ENCODE measurements at regions not wholly inside any gene's neighbourhood (a gene's known extent, or its start where the extent isn't known, plus 50 kb on each side); places are given as distances from the start of the nearest gene placed in this dataset.
"Not testable (repeated sequence)": the region's sequence is repeated elsewhere in the genome, so short reads cannot be mapped to it uniquely, and the experiment has no call there.

DNA sequence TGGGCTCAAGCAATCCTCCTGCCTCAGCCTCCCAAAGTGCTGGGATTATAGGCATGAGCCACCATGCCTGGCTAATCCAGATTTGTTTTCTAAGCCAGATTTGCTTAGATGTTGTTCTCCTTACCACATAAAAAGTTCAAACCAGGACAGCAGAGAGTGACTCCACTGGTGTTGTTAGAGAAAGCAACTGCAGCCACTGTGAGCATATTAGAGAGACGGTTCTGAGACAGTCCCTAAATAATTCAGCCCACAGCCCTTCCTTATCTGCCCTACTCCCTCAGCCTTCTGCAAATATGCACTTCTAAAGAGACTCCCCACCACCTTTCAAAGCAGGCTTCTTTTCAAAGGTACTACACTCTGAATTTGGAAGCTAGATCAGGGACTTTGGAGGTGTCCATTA, 96.1 kb downstream of the DRD1 start:
- DNase-seq (ENCODE audit: low read depth in 1 of 2, low spot score in 1 of 2) = no peak

DNA sequence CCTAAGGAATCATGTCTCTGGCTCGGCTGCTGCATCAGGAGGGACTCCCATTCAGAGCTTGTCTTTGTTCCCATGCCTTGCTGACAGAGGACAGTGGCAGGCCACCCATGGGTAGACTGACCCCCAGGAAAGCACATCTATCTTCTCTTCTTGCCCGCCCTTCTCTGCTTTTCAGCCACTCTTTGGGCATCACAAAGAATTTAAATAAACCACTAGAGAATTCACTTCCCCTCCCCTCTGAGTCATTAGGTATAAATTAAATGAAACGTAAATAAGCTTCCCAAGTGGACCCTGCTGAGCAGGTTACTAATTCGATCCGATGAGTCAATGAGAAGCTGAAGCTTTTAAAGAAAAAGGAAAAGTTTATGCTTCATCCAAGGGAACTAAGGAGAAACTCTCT, 97.0 kb downstream of the DRD1 start:
- no peak for DNase-seq (ENCODE audit: low read depth in 1 of 2, low spot score in 1 of 2)

DNA sequence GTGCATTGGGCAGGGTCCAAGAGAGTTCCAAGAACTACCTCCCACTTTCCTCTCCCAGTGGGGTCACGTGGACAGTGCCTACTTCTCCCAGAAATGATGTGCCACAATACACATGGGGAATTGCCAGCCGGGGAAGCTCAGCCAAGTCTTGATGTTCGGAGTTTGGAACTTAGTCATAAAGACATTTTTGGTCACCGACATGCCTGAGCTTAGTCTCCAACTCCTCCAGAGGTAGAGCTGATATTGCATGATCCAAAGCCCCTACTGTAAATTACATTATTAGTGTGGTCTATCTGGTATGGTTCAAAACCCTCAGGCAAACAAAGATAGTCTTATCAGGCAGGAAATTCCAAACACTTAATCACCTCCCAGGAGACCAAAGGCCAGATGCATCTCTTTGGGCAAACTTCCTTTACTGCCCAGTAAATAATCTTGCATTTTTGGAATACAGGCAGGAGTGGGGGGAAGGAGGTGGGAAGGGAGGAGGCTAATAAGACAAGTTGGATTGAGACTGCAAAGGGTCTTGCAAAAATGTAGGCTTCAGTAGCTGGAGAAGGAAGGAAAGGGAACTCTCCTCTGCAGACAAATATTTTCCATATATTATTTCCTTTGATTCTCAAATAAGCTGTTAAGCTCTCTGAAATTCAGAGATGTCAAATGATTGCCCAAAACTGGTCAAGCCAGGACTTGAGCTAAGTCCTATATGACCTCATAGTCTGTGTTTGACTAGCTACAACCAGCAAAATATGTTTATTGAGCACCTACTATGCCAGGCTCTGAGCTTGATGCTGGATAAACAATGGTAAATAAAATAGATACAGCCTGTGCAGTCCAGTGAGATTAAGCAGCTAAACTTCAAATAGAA, 99.4 kb downstream of the DRD1 start:
- no peak for DNase-seq (ENCODE audit: low read depth in 1 of 2, low spot score in 1 of 2)

DNA sequence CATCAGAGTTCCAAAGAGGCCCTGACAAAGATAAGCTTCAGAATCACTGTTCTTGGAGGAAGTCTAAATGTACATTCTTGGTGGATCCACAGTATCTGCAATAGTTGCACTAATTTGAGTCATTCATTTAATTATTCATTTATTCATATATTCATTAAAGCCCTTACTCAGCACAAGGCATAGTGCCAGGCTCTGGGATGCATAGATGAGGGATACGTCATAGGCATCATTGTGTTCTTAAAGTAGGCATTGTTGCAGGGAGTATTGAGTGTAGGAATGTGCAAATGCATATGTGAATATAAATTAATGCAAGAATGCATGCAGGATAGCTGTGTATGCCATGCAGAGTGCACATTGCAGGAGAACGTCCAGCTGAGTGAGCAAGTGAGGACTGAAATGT, 100.7 kb downstream of the DRD1 start:
- DNase-seq (ENCODE audit: low read depth in 1 of 2, low spot score in 1 of 2) = no peak

DNA sequence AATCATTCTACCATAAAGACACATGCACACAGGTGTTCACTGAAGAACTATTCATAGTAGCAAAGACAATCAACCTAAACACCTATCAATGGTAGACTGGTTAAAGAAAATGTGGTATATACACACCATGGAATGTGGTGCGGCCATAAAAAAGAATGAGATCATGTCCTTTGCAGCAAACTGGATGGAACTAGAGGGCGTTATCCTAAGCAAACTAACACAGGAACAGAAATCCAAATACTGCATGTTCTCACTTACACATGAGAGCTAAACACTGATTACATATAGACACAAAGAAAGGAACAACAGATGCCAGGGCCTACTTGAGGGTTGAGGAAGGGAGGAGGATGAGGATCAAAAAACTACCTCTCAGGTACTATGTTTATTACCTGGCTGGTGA, 103.8 kb downstream of the DRD1 start:
- no peak for DNase-seq (ENCODE audit: low read depth in 1 of 2, low spot score in 1 of 2)

DNA sequence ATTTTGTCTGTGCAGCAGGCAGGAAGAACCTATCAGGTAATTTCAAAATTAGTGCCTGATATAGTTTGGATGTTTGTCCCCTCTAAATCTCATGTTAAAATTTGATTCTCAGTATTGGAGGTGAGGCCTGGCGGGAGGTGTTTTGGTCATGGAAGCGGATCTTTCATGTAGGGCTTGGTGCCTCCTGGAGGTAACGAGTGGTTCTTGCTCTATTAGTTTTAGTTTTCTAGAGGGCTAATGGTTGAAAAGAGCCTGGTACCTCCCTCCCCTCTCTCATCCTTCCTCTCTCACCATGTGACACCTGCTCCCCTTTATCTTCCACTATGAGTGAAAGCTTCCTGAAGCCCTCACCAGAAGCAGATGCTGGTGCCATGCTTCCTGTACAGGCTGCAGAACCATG, 106.3 kb downstream of the DRD1 start:
- no peak for DNase-seq (ENCODE audit: low read depth in 1 of 2, low spot score in 1 of 2)

DNA sequence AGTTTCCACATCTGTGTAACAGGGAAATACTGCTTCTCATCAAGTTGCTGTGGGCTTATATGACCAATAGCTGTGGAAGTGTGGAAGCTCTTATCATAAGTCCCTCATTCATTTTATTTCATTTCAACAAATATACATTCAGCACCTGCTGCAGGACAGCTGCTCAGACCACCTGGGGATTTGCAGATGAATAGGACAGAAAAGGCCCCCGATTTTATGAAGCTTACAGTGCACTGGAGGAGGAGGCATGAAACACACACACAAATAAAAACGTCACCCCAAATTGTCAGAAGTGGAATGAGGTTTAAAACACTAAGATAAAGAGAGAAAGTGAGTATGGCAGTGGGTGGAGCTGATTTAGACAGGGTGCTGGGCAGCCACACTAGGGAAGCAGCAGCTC, 107.2 kb downstream of the DRD1 start:
- DNase-seq (ENCODE audit: low read depth in 1 of 2, low spot score in 1 of 2) = no peak

DNA sequence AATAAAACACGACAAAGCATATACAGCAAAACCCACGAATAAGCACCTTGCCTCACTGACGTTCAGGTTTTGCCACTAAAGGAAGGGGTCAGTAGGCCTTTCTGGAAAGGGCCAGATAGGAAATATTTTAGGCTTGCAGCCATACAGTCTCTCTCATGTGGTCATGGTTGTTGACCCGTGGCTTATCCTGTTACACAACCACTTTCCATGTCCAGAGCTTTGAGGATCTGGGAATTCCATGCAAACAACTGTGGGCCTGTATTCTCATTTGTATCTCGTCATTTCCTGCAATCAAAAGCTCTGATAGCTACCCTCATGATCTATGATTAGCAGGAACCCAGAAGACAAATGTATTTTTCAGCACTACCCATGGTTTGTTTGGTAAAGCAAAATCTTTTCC, 108.3 kb downstream of the DRD1 start:
- DNase-seq (ENCODE audit: low read depth in 1 of 2, low spot score in 1 of 2) = no peak

DNA sequence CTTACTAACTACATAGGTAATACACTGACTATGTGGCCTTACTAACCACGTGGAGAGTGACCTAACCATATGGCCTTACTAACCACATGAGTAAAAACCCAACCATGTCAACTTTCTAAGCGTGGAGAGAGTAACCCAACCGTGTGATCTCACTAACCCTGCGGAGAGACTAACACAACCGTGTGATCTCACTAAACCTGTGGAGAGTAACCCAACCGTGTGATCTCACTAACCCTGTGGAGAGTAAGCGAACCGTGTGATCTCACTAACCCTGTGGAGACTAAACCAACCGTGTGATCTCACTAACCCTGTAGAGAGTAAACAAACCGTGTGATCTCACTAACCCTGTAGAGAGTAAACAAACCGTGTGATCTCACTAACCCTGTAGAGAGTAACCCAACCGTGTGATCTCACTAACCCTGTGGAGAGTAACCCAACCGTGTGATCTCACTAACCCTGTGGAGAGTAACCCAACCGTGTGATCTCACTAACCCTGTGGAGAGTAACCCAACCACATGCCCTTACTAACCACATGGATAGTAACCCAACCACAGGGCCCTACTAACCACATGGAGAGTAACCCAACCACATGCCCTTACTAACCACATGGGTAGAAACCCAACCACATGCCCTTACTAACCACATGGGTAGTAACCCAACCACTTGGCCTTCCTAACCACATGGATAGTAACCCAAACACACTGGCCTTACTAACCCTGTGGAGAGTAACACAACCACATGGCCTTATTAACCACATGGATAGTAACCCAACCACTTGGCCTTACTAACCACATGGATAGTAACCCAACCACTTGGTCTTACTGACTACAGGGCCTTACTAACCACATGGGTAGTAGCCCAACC, 112.6 kb downstream of the DRD1 start:
- DNase-seq (ENCODE audit: low read depth in 1 of 2, low spot score in 1 of 2) = not testable (repeated sequence)

DNA sequence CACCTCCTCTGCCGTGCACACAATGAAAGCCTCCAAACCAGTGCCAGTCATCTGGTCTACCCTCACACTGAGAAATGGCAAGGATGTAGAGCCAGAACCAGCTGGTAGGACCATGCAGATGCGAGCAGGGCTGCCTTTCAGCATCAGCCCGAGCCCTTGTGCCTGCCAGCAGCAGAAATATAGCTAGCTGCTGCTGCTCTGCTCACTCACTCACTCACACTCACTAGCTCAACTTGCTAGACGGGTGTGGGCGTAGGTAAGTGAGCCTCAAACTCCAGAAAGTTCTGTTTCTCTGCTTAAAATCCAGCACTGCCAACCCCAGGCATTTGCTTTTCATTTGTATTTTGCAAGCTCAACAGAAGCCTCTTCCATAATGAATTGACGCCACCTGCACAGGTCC, 114.0 kb downstream of the DRD1 start:
- no peak for DNase-seq (ENCODE audit: low read depth in 1 of 2, low spot score in 1 of 2)

DNA sequence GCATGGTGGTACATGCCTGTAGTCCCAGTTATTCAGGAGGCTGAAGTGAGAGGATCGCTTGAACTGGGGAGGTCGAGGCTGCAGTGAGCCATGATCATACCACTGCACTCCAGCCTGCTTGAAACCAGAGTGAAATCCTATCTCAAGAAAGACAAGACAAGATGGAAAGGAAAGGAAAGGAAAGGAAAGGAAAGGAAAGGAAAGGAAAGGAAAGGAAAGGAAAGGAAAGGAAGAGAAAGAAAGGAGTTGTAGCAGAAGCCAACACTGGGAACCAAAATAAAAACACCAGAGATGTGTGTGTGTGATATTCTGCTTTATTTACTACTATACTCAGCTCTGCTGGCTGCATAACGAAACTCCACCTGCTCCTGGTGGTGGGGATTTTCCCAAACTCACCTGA, 115.3 kb downstream of the DRD1 start:
- no peak for DNase-seq (ENCODE audit: low read depth in 1 of 2, low spot score in 1 of 2)

DNA sequence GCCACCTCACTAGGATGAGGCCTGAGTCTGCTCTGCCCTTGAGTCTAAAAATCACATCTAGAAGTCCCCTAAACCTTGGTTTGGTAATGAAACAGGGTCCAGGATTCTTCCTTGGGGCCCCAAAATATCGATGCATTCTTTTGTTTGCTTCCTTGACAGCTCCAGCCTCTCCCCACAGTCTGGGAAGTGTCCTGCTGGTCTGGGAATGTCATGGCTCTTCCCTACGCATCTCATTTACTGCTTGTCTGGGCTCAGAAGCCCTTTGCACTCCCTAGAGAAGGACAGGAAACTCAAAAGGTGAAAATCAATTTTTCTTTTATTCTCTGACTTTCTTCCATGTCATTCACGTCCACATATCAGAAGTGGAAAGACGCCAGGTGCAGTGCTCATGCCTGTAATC, 115.8 kb downstream of the DRD1 start:
- no peak for DNase-seq (ENCODE audit: low read depth in 1 of 2, low spot score in 1 of 2)

DNA sequence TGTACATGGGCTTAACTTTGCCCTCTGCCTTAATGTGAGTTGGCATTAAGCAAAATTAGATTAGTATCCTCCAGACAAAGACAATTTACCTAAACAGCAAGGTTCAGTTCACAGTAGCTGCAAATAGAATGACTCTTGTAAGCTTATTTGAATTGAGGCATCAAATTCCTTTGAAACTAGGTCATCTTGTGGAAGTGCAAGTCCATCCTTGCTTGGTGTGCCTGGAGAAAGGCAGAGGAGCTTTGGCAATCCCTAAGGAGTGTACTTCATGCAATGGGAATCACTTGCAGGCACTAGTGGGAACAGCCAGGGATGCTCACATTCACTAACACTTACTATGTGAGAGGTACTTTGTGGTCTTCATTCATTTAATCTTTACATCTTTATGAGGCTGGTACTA, 118.3 kb downstream of the DRD1 start:
- DNase-seq (ENCODE audit: low read depth in 1 of 2, low spot score in 1 of 2) = no peak

DNA sequence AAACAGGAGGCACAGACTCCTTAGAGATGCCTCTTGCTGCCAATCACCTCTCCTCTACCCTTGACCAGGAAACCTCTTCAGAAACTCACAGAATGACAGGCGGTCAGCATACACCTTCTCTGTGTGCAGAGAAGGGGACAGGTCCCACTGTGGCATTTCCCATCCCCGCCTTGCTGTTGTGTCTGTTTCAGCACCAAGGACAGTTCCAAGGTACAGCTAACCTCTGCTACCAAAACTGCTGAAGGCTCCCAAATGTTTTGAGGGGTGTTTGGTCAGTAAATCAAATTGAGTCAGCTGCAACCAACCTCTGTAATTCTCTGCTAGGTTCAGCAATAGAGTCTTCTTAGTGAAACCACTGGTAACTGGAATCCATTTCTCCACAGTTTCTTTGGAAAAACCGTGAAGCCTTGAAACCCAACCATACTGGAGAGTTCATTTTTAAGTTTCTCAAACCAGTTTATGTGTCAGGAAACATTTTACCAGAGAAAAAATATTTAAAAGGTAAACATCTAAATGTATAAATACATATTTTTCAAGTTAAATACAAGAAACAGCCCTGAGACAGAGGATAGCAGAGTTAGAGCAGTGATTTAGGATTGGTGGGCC, 122.0 kb downstream of the DRD1 start:
- no peak for DNase-seq (ENCODE audit: low read depth in 1 of 2, low spot score in 1 of 2)

DNA sequence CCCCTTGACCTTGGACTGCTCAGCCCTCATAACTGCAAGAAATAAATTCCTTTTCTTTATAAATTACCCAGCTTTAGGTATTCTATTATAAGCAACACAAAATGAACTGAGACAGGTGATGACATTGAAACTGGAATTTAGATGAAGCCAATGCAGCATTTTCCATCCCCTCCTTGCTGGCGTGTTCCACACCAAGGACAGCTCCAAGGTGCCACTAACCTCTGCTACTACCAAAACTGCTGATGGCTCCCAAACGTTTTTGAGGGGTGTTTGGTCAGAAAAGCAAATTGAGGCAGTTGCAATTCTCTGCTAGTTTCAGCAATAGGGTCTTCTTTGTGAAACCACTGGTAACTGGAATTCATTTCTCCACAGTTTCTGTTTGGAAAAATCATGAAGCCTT, 124.8 kb downstream of the DRD1 start:
- no peak for DNase-seq (ENCODE audit: low read depth in 1 of 2, low spot score in 1 of 2)

DNA sequence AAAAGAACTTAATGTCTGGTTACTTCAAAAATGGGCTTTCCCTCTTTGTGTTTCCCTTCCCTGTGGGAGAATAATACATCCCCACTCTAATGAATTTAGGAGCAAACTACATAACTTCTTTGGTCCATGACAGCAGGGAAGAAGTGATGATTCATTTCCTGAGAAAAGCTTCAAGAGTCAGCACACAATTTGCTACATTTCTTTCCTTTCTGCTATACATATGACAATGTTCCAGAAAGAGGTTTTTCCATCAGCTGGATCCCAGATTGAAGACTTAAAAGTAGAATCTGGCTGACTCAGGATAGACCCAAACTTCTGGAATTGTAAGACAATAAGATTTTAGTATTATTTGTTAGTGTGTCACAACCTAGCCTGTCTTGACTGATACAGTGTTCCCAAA, 126.1 kb downstream of the DRD1 start:
- no peak for DNase-seq (ENCODE audit: low read depth in 1 of 2, low spot score in 1 of 2)

DNA sequence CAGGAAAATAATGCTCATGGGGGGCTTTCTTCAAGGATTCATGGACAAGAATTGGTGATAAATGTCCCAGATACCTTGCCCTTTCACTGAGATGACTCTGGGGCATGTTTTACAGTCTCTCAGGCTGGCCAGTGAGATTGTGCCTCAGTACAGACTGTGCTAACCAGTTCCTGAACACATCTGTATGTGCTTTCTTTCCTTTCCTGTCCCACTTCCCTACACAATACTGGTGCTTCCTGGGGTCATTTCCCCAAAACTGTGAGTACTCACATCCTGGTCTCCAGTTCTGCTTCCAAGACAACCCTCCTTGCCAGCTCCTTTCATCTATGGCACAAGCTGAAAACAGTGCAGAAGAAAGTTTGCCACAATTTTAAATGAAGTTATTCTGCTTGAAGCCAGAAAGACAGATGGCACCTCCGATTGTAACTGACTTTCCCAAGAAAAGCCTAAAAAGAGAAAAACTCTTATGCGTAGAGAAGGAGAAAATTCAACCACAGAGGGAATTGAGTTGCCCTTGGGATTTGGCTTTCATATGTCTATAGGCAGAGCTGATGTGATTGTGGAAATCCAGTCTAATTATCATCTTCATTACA, 134.7 kb downstream of the DRD1 start:
- no peak for DNase-seq (ENCODE audit: low read depth in 1 of 2, low spot score in 1 of 2)

DNA sequence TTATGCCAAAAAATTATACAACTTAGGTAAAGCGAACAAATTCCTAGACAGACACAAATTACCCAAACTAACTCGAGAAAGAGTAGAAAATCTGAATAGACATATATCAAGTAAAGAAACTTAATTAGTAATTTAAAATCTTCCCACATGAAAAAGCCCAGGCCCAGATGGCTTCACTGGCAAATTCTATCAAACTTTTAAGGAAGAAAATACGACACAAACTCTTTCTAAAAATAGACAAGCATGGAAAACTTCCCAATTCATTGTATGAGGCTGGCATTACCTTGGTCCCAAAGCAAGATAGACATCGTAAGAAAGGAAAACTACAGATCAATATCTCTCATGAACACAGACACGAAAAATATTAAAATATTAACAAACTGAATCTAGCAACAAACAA, 135.3 kb downstream of the DRD1 start:
- DNase-seq (ENCODE audit: low read depth in 1 of 2, low spot score in 1 of 2) = no peak

DNA sequence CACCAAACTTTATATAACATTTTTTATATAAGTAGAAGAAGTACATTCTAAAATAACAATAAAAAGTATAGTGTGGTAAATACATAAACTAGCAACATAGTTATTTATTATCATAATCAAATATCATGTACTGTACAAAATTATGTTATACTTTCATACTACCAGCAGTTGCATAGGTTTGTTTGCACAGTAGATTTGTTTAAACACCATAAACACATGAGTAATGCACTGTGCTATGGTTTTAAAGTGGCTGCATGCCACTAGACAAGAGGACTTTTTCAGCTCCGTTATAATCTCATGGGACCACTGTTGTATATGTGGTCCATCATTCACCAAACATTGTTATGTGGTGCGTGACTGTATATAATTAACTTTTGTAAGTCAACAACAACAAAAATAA, 137.6 kb downstream of the DRD1 start:
- DNase-seq (ENCODE audit: low read depth in 1 of 2, low spot score in 1 of 2) = no peak

DNA sequence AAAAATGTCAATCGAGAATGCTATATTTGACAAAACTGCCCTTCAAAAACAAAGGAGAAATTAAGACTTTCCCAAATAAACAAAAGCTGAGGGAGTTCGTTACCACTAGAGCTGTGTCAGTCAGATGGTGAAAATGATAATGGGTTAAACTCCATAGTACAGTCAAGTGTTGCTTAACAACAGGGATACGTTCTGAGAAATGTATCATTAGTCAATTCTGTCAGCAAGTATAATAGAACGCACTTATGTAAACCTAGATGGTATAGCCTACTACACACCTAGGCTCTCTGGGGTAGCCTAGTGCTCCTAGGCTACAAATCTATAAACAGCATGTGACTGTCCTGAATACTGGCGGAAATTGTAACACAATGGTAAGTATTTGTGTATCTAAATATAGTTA, 138.7 kb downstream of the DRD1 start:
- no peak for DNase-seq (ENCODE audit: low read depth in 1 of 2, low spot score in 1 of 2)

DNA sequence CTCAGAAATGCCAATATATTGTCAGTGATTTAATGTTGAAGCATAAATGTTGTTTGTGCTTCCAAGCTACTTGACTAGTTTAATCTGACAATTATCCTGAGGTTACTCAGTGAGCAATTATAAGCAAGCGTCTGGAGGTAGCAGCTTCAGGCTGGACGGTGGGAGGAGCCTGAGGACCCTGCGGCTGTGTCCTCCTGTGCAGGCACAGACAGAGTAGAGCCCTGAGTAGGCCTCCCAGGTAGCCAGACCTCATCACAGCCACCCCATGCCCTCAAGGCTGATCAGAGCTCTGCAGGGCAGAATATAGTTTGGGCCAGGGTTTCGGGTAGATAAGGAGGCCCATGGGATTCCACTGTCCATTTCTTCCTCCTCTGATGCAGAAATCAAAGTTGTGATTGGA, 153.6 kb downstream of the DRD1 start:
- no peak for DNase-seq (ENCODE audit: low read depth in 1 of 2, low spot score in 1 of 2)

Measured in stimulated activated CD4-positive, alpha-beta T cell treated with anti-CD3 and anti-CD28 coated beads, Interleukin-15, amount 100 ng/mL, for 1 hour (primary cell).